NCI-H345 treated with DMSO at 0.1 percent for 48 hours (cell line): ENCODE measurements at regions not wholly inside any gene's neighbourhood (a gene's known extent, or its start where the extent isn't known, plus 50 kb on each side); places are given as distances from the start of the nearest gene placed in this dataset.

Experiments used
- DNase-seq: peaks from one replicate; lab custom pipeline; 2025; ENCODE audit not compliant: unreplicated experiment; lab: John Stamatoyannopoulos, UW

DNA sequence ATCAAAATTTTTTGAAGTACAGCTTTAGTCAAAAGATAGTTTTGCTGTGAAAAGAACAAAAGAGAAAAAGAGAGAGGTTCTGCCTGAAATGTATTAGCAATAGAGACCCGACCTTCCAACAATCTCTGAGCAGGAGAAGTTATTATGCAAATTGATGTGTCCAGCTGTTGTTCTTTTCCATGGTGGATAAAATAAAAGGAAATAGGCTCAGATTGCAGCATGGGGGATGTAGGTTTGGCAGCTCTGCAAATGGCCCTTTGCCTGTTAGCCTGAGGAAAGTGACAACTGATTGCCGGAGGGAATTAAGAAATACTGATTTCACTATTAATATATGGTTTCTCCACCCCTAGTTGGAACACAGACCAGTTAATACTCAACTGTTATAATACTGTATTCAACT lies 1283.2 kb upstream of the NXPH2 start:
- DNase-seq = no peak

DNA sequence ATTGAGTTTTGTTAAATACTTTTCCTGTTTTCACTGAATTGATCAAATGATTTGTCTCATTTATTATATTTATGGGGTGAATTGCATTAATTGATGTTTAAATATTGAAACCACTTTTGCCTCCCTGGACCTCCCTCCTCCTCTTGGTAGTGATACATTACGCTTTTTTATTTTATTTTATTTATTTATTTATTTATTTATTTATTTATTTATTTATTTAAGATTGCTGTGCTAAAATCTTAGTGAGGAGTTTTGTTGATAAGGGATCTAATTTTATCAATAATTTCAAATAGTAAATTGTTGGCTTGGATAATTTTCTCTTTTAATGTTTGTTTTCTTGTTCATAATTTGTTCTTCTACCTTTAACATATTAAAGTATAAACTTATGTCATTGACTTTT lies 1281.0 kb upstream of the NXPH2 start:
- DNase-seq = no peak

DNA sequence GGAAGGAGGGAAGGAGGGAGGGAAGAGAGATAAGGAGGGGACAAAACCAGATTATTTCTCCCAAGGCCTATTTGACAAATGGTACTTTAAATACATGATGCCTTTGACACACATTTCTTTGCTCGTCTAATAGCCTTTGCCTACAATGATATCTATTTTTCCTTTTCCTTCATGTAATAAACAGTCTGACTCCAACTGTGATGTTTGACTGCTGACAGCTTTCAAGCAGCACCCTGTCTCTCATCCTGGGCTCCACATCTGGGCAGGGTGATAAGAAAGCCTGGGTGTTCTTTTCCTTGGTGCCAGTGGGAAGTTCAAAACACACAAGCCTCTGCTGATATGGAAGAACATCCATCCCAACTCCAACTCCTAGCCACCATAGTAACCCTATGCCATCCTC lies 1277.7 kb upstream of the NXPH2 start:
- no peak for DNase-seq

DNA sequence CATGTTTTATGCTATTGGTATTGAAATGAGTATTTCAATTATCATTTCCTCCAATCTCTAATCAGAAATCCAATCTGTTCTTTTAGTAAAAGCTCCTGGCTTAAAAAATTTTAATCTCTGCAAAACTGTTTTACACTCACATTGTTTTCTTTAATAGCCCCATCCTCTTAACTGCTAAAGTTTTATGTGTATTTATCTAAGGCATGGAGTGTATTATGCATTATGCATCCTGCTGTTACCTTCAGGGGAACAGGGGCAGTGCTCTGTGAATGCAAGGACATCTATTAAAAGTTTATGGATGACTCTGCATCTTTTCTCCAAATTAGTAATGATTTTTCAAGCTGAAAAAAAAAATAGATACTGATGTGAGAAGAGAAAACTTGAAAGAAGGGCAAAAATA lies 1261.6 kb upstream of the NXPH2 start:
- no peak for DNase-seq

DNA sequence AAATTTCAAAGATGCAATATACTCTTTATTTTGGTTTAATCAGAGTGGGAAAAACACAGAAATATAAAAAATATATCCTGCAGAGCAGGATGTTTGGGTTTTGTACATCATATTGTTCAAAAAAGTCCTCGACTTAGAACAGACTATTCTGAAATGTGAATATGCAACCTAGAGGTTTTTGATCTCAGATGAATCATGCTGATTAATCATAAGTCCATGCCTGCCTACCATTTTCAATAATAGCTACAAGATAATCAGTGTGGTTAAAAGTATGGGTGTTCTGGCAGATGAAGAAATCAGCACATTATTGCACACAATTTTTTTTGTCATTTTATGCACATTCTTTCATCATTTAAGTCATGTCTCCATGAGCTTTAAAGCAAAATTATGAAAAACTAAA lies 1261.0 kb upstream of the NXPH2 start:
- DNase-seq = no peak

DNA sequence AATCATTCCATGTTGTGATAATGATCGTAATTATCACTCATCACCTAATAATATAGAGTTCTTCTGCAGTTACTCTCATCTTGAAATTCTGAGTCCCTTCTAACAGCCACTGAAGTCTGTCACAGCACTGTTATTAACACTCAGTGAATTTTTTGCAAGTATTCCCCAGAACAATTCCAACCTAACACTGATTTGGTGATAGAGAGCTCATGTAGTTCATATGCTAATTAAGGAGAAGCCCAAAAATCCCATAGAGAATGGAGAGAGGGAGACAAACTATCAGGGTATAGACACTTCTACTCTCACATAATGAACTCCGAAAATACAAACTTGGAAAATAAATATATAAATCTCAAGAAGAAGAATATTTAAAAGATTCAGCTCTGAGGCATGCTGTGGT lies 1253.4 kb upstream of the NXPH2 start:
- DNase-seq = no peak

DNA sequence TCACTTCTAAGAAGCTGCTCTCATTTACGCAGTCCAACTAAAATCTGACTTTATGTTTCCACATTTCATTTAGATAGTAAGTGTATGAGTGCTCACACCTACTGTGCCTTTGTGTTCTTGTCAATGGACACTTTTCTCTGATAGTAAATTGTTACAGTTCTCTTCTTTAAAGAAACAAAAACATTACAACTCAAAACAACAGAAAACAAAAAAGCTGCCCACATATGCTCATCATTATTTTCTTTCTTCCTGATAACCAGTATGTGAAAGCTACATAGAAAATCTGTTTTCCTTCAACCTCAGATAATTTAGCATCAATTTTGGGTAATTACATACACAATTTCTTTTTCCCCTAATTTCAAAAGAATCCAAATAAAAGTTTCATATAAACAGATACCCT lies 1247.8 kb upstream of the NXPH2 start:
- no peak for DNase-seq

DNA sequence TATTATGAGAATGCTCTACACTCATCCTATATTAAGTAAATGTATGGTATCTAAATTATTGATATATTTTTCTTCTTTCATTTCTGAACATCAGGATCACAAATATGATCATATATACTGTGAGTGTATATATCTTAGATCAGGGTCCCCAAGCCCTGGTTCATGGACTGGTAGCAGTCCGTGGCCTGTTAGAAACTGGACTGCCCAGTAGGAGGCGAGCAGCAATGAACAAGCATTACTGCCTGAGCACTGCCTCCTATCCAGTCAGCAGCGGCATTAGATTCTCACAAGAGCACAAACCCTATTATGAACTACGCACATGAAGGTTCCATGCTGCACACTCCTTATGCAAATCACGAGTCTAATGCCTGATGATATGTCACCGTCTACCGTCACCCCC lies 1247.1 kb upstream of the NXPH2 start:
- DNase-seq = no peak

DNA sequence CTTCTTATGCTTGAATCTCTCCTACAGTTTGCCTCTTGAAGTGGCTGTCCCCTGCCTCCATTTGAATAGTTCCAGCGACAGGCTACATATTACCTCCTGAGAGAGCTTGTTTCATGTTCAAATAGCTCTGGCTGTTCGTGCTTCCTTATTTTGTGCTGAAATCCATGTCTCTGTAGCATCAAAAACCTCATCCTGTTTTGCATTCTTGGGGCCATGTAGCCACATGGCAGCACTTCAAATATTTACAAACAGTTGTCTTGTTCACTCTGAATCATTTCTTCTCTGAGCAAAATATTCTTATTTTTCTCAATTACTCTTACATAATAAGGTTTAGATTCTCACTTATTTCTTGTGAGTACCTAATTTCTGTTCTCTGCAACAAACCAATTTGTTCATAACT lies 1243.1 kb upstream of the NXPH2 start:
- DNase-seq = no peak

DNA sequence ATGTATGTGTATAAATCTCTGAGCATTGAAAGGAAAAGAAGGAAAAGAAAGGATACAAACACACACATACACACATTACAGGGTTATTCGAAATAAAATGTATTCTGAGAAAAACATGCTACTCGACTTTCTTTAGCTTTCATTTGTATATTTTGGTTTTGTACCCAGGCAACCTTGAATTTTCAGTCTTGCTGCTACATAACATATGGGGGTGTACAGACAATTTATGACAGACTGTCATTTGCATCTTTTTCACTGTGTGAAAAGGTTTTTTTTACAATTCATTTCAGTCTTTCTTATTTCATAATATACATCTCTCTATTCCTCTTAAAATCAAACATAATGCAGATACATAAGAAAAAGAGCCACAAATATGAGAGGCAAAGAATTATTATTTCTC lies 1238.4 kb upstream of the NXPH2 start:
- no peak for DNase-seq

DNA sequence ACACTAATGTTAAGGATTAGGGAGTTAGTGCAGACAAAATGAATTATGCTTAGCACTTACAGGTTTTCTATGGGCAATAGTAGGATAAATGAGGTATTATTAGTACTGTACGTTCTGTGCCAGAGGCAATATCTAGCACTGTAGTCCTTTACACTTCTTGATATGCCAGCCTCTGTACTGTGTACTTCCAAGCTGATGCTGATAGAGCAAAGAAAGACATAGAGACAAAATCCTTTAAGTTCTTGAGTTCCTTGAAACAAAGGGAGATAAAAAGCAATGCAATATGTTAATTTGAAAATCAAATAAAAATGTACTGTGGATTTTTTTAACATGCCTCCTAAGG lies 1234.0 kb upstream of the NXPH2 start:
- no peak for DNase-seq

DNA sequence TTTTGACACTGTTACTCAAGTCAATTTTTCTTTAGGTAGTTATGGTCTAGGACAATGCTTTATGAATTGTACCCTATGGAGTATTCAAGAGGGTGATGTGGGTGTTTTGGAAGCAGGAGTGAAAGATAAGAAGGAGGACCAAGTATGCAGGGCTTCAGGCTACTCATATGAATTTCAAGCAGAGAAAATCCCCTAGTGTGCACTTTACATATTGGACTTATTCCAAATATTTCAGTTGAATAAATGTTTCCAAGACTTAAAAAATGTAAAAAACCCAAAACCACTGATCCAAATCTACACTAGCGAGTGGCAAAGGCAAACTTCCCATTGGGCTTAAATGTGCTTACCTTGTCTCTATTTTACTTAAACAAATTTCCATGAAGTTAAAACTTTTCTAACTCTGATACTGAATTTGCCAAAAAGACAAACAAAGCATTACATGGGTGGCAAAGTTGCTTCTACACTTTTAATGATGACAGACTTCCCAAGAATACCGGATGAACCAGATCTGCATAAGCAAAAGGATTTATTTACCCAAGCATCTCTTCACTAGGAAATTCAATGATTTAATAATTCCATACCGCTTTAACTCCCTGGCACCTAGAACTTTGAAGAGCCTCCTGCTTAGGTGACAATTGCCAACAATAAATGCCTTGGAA lies 1233.5 kb upstream of the NXPH2 start:
- DNase-seq = no peak

DNA sequence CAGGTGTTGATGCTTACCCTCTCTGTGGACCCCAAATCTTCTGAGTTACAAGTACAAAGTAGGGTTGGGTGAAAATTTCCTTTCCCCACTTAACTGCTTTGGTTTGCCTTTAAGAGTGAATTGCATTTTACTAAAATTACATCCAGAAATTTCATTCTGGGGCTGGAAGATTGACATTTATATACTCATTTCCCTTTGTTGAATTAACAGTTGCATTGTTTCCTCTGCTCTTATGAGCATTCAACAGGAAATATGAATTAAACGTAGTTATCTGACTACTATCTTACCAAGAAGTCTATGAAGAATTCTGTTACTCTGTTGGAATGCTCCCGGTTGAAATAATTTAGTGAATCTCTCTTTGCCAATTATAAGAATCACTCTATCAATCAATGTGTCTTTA lies 1231.1 kb upstream of the NXPH2 start:
- no peak for DNase-seq

DNA sequence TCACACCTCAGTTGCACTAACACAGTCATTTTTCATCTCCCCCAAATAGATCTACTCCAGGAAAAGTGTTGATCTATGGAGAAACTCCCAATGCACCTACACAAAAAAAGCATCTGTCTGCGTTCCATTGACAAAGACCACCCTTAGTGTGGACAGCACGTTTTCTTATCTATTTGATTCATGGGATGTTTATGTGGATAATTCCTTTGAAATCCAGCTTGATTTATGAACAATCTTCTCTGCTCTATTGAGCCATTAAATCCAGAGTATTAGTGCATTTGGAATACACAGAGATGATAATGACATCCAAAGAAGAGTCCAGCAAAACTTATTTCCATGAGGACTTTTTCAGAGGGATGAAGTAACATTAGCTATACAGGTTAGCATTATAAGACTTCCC lies 1221.9 kb upstream of the NXPH2 start:
- DNase-seq = no peak

DNA sequence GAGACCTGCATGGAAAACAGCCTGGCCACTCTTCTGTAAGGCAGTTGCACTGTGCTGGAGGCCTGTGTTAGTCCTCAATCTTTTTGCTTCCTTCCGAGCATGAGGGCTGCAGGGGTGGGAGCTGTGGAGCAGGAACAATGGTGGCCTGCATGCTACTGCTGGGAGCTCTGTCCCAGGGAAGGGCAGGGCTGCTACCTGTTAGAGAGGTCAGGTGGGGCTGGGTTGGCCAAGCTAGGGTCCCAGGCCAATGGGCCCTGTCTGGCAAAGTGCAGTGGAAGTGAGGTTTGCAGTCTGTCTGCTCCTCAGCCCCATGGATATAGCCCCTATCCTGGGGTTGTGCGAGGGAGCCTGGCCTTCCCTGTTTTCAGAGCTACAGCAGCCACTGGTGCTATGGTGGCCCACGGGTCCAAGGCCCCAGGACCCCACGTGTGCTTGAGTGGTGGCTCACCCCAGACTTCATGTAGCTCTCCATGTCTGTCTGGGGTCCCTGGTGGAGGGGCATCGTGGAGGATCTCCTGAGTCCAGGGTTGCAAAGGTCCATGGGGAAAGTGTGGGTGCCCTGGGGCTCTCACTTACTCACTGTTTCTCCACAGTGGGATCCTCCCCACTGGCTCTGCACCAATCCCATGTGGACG lies 1212.6 kb upstream of the NXPH2 start:
- no peak for DNase-seq

DNA sequence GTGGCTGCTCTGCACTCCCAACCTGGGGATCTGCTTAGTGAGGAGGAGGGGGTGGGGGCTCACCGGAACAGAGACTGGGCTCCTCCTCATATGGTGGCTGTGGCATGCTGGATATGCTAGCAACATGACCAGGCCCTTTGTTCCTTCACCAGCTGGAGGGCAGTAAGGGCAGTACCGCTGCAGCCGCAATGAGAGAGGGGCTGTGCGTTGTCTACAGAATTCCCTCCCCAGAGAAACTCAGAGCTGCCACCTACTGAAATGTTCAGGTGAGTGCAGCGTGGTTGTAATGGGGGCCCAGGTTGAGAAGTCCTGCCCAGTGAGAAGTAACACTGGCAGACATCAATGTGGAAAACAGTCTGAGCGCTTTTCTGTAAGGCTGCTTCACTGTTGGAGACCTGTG lies 1211.9 kb upstream of the NXPH2 start:
- DNase-seq = no peak

DNA sequence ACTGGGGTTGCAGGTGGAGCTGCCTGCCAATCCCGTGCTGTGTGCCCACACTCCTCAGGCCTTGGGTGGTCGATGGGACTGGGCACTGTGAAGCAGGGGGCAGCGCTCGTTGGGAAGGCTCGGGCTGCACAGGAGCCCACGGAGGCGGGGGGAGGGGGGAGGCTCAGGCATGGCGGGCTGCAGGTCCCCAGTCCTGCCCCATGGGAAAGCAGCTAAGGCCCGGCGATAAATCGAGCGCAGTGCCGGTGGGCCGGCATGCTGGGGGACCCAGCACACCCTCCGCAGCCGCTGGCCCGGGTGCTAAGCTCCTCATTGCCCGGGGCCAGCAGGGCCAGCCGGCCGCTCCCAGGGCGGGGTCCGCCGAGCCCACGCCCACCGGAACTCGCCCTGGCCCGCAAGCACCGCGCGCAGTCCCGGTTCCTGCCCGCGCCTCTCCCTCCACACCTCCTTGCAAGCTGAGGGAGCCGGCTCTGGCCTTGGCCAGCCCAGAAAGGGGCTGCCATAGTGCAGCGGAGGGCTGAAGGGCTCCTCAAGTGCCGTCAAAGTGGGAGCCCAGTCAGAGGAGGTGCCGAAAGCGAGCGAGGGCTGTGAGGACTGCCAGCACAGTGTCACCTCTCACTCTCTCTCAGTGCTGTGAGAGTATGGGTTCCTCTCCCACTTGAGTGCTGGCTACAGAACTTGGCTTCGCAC lies 1210.6 kb upstream of the NXPH2 start:
- DNase-seq = no peak

DNA sequence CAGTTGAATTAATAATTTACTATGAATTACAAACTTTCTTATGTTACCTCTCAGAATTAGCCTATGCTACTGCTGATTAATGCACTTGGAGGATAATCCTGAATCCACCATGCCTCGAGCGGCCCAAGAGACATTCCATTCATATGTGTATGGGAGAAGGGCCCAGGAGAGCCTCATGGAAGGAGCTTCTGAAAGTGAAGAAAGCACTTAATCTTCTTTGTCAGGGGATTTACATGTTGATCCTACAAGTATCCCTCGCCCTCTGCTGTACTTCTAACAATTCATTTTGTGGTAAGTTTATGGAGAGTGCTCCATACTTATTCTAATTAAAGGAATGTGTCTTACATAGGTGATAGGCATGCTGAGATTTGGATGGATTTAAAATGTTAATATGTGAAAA lies 1189.1 kb upstream of the NXPH2 start:
- DNase-seq = no peak

DNA sequence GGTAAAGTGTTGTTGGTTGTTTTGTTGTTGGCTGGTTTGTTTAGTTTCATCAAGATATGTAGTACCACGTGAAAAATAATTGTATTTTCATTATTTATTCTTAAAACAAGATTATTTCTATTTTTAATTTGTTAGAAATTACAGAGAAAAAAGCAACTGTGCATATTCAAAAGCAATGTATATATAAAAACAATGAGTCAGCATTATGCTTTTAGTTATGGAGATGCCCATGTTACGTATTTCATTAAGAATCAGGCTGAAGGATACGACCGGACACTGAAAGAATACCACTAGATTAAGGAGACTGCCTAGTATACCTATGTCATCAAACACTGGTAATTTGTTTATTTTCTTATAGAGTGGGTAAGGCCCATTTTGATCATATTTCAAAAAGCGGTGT lies 1188.4 kb upstream of the NXPH2 start:
- no peak for DNase-seq

DNA sequence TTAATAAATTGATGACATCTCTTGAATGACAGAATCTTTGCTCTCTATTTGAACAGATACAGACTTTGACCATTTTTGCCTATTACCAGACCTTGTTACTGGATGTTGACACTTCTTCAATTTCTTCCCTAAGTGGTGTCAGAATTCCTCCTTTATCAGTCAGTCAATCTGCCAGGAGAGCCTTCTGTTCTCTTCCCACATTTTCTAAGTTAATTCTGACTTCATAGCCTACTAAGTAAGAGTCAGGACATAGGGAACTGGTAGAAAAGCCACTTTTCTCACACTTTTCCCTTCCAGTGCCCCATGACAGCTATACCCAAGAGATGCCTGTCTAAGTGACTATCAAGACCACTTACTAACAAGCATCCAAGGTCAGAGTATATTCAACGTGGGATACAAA lies 1187.5 kb upstream of the NXPH2 start:
- no peak for DNase-seq

DNA sequence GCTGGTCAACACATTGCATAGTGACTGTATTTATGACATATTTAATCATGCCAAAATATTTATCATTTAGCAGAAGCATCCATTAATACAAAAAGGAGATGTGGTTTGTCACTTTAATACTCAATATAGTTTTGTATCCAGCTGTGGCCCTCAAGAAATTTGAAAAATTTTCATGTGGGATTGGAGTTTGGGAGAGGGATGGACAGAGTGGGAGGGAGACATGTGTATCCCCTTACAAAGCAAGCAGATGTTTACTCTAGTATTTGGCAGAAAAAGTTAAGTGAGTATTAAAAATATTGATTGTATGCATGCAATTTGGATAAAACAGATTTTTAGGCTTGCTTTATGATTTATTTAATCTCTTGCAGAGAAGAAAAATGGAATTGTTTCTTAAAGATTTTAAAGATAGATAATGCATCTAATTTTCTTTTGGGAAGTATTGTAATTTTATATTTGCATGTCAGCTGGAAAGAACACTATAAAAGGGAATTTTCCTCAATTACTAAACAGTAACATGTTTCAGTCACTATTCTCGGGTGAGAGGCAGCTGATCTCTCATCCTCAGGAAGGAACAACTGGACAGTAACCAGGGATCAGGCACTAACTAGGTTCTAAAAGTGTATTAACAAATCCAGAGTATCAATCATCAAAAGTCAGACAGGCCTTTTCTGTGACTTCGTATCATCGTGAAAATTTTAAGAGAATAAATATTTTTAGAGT lies 1184.7 kb upstream of the NXPH2 start:
- DNase-seq = no peak

DNA sequence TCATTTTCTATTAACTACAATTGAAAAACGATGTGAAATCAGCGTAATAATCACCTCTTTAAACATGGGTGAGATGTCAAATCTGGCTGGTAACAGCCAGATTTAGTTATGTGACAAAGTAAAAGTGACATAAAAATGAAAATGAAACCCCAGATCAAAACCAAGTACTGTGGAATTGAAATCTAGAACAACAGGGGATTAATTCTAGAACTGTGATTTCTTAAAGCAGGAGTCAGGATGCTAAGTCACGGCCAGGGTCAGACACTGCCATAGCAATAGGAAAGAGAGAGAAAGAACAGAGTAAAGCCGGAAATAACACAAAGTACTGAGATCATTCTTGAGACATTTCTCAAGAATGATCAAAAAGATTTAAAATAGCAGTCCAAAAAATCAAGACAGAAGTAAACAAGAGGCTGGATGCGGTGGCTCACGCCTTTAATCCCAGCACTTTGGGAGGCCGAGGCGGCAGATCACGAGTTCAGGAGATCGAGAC lies 1183.7 kb upstream of the NXPH2 start:
- DNase-seq = no peak
